Right lobe of liver (tissue), 6 donors: ENCODE measurements at regions not wholly inside any gene's neighbourhood (a gene's known extent, or its start where the extent isn't known, plus 50 kb on each side); places are given as distances from the start of the nearest gene placed in this dataset.

Experiments
- ATAC-seq, 4 donors: fragments of 200-7000 bp; cut with Tn5 transposase; one replicate each; pipeline ENCODE4 v1.9.1; 2020; ENCODE audit warnings: mild to moderate bottlenecking in 4 of 4, moderate library complexity in 4 of 4
- DNase-seq, 3 donors: peaks; one replicate each; pipeline ENCODE4 v3.0.0-alpha.2; 2020
- H3K27ac ChIP-seq, 3 donors: fragments of 200-600 bp; one replicate each; pipeline ENCODE4 v1.8.0; 2022
- H3K27me3 ChIP-seq, 2 donors: fragments of 200-600 bp; one replicate each; pipeline ENCODE4 v1.8.0; 2022
- H3K36me3 ChIP-seq, 4 donors: fragments of 200-600 bp; sonication (generic) in 1 of 4; one replicate each; pipeline versions ENCODE4 v1.5.1 to v1.8.0; 2017 to 2022; ENCODE audit warnings: control low read depth in 1 of 4
- H3K4me1 ChIP-seq, 4 donors: fragments of 200-600 bp; sonication (generic) in 1 of 4; one replicate each; pipeline versions ENCODE4 v1.5.1 to v1.8.0; 2017 to 2022; ENCODE audit warnings: control low read depth in 1 of 4
- H3K4me3 ChIP-seq, 3 donors: fragments of 200-600 bp; one replicate each; pipeline ENCODE4 v1.8.0; 2022
- H3K9me3 ChIP-seq, 4 donors: fragments of 200-600 bp; sonication (generic) in 1 of 4; one replicate each; pipeline versions ENCODE4 v1.5.1 to v1.8.0; 2017 to 2022; ENCODE audit warnings: control low read depth in 1 of 4
- CTCF ChIP-seq, 4 donors: fragments of 200-600 bp in 3 of 4; fragments of 450-650 bp in 1 of 4; IDR thresholded peaks; one replicate each; pipeline versions ENCODE4 v1.5.1 to v1.8.0; 2016 to 2022; ENCODE audit warnings: antibody characterized with exemption in 4 of 4, mild to moderate bottlenecking in 2 of 4
- POLR2A ChIP-seq: fragments of 450-650 bp; IDR thresholded peaks from one replicate; pipeline ENCODE4 v1.6.1; 2017; ENCODE audit warnings: antibody characterized with exemption, mild to moderate bottlenecking
- WGBS: methylation state at CpG from one replicate; pipeline ENCODE4 v1.1.6; 2018; ENCODE audit warnings: low coverage, low lambda C conversion rate; ENCODE audit not compliant: insufficient coverage; ENCODE audit errors: missing lambda C conversion rate; 5-methylcytosine and 5-hydroxymethylcytosine counted together
- intact Hi-C, 2 donors: fragments of 100-400 bp; cut with DNase I; formaldehyde crosslinking; loops; one replicate each; pipeline versions ENCODE4 v1.11.2 to v1.14.1; 2022
- donor health status: DM: no; HTN: yes; CAD: no.
- donor health status: DM: no; HTN: no; CAD: no.
- donor health status: DM: no; HTN: no; CAD: no.
- donor health status: DM: no; HTN: yes; CAD: no.
- donor health status: DM: no; HTN: yes; CAD: no.

DNA sequence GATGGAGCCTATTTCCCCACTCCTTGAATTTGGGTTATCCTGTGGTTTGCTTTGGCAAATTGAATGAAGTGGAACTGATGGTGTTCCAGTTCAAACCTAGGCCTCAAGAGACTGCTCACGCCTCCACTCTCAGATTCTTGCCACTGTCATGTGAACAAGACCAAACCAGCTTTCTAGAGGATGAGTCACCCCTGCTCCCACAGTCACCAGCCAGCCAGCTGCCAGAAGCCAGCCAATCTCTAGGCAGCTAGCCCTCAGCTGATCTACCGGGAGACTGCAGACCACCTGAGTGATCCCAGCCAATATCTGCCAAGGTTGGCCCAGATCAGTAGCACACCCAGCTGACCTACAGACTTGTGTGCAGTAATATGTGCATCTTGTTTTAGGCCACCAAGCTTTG lies 300.6 kb downstream of the TMEM38B start:
- Histone ChIP-seq H3K9me3 (no peaks in the 10 kb centered on the region), H3K36me3 (no peaks in the 10 kb centered on the region), H3K4me1 (no peaks in the 10 kb centered on the region), H3K4me3 (no peak overlapping the region), H3K27ac (no peak overlapping the region), H3K27me3 (no peaks in the 10 kb centered on the region)
- DNase-seq: no peak
- intact Hi-C loops: no loop called here
- ATAC-seq: no peak
- no CpG with 5 or more reads among the region's 2 CpGs for WGBS
- TF ChIP-seq POLR2A (no peak), CTCF (IDR thresholded peaks at IDR 0.05) (no peak)

DNA sequence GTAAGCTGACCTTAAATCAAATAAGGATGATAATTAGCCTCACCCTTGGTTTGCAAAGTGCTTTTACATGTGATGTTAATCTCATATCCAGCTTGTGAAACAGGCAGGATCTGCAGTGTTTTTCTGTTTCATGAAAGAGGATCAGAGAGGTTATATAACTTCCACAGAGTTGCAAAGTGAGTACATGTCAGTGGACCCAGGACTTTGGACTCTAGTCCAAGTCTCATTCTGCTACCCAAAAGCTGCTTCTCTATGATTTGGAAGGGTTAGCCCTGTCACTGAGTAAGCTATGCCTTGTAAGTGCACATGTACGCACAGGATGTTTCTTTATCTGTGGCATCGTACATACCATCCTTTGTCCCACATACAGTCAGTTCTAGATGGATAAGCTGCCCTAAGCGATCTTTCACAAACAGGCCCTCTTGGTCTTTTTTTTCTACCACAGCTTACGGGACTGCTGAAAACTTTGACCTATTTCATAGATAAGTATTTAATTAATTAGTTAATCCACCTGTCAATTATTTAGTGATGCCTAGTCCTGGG lies 322.9 kb downstream of the TMEM38B start:
- TF ChIP-seq POLR2A (no peak), CTCF (IDR thresholded peaks at IDR 0.05) (no peak)
- no peak overlapping the region for H3K27ac ChIP-seq
- no peaks in the 10 kb centered on the region for H3K36me3 ChIP-seq
- no peaks in the 10 kb centered on the region for H3K4me1 ChIP-seq
- 81% methylated on average over 4 of the region's 4 CpGs for WGBS
- no peak for ATAC-seq
- intact Hi-C loops: no loop called here
- H3K27me3 ChIP-seq: no peaks in the 10 kb centered on the region
- no peak overlapping the region for H3K4me3 ChIP-seq
- no peak for DNase-seq
- H3K9me3 ChIP-seq: no peaks in the 10 kb centered on the region

DNA sequence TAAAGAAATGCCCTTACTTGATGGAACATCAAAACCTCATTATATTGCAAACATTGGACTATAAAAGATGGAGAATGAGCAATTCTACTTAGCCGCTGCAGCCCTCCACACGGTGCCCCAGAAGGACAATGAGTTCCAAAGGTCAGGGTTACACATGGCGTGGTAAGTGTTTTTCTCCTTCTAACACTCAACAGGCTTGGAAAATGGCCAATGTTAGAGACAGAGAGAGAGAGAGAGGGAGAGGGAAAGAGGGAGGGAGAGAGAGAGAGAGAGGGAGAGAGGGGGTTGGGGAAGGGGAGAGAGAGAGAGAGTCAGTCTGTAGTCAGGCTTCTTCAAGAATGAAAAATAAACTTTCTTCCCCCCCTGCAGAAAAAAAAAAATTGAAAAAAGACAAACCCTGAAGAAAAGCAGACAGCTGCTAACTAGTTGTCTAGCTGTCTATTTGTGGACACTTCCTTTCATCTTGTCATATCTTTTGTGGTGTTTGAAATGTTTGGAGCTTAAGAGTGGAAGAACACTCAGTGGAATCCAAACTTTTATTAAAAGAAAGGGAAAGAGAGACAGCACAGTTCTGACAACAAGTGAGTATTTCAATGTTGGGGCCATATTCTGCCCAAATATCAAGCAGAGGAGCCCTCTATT lies 324.8 kb downstream of the TMEM38B start:
- TF ChIP-seq POLR2A: no peak
- TF ChIP-seq CTCF (IDR thresholded peaks at IDR 0.05): no peak
- Histone ChIP-seq H3K4me3 (no peak overlapping the region), H3K4me1 (no peaks in the 10 kb centered on the region), H3K27me3 (no peaks in the 10 kb centered on the region), H3K9me3 (no peaks in the 10 kb centered on the region), H3K27ac (no peak overlapping the region), H3K36me3 (no peaks in the 10 kb centered on the region)
- intact Hi-C loops: no loop called here
- WGBS: 45% methylated on average over 3 of the region's 3 CpGs
- DNase-seq (no peak), ATAC-seq (no peak)

DNA sequence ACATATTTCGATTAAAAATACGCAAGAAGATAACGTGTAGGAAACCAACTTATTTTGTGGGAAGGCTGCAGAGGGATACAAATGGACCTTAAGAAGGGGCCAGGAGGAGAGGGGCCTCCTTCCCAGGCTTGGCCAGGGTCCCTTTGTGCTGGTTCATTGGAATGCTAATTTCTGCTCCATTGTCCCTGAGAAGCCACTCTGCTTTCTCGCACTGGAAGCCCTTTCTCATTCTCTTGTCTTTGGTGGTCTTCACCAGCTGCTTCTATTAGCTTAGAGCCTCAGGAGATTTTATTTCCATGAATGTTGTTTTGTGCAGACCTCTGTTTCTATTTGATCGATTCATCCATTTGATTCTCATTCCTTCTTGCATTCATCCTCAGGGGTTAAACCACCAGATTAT lies 325.4 kb downstream of the TMEM38B start:
- TF ChIP-seq CTCF (IDR thresholded peaks at IDR 0.05) (no peak), POLR2A (no peak)
- no peak overlapping the region for H3K4me3 ChIP-seq
- no peak for ATAC-seq
- DNase-seq: no peak
- H3K27me3 ChIP-seq: no peaks in the 10 kb centered on the region
- no peaks in the 10 kb centered on the region for H3K4me1 ChIP-seq
- intact Hi-C loops: no loop called here
- H3K9me3 ChIP-seq: no peaks in the 10 kb centered on the region
- no peak overlapping the region for H3K27ac ChIP-seq
- no peaks in the 10 kb centered on the region for H3K36me3 ChIP-seq
- WGBS: 78% methylated on average over 5 of the region's 5 CpGs
